K562 (cell line): ENCODE measurements at regions not wholly inside any gene's neighbourhood (a gene's known extent, or its start where the extent isn't known, plus 50 kb on each side); places are given as distances from the start of the nearest gene placed in this dataset.

Experiments used
- ATAC-seq: fragments of 200-7000 bp; cut with Tn5 transposase; 3 replicates; pipeline ENCODE4 v1.9.1; 2020; ENCODE audit warnings: moderate library complexity
- BruUV-seq: library from RNA; stranded (reverse); fragments of 400-500 nt; replicated peaks from 2 replicates; lab custom pipeline; 2021; lab: Mats Ljungman, UMichigan
- CTCF ChIA-PET: fragments of 300-600 bp; formaldehyde crosslinking; extraction: SDS; loops from one replicate; lab custom pipeline; 2021; ENCODE audit warnings: low intra/inter-chr PET ratio; lab: Yijun Ruan, JAX
- POLR2A ChIA-PET: fragments of 300-600, 350-650 bp; sonication (Branson Sonifier 250); formaldehyde crosslinking; extraction: SDS; loops from one replicate; lab custom pipeline; 2021; ENCODE audit warnings: antibody characterized with exemption, inconsistent platforms; lab: Yijun Ruan, JAX
- DNase-seq, 4 experiments: peaks; one replicate each; pipeline versions ENCODE4 v3.0.0 to v3.0.0-alpha.2; 2011 to 2018; ENCODE audit warnings: low spot score in 3 of 4, mixed read lengths in 3 of 4; ENCODE audit errors: extremely low read depth in 1 of 4
- FAIRE-seq: peaks from 2 replicates; lab custom pipeline; 2011; peaks lifted over from hg19 to GRCh38; lab: Jason Lieb, UNC
- H2AFZ ChIP-seq: 2 replicates; pipeline ENCODE4 v1.6.0; 2011; ENCODE audit warnings: low read depth, low read length, control low read depth, inconsistent platforms
- H3K27ac ChIP-seq: fragments of 200-600 bp; 3 replicates; pipeline ENCODE4 v1.8.0; 2011; ENCODE audit warnings: low read depth, mild to moderate bottlenecking, control low read depth, inconsistent platforms, low read length, moderate library complexity, mixed read lengths; ENCODE audit errors: extremely low read depth
- H3K27me3 ChIP-seq, 2 experiments: fragments of 300-600 bp in 1 of 2; 2 replicates in 1 of 2; 3 replicates in 1 of 2; pipeline versions ENCODE4 v1.6.0 to v1.8.0; 2011; ENCODE audit warnings: inconsistent platforms in 2 of 2, low read length in 2 of 2, mild to moderate bottlenecking in 1 of 2, mixed read lengths in 1 of 2, moderate library complexity in 1 of 2; ENCODE audit not compliant: control insufficient read depth in 2 of 2, insufficient read depth in 2 of 2
- H3K36me3 ChIP-seq: fragments of 300-600 bp; 3 replicates; pipeline ENCODE4 v1.8.0; 2011; ENCODE audit warnings: mild to moderate bottlenecking, low read length, inconsistent platforms; ENCODE audit not compliant: control insufficient read depth, insufficient read depth
- H3K4me1 ChIP-seq, 2 experiments: fragments of 200-600 bp in 1 of 2; replicated peaks in 1 of 2; 2 replicates in 1 of 2; 3 replicates in 1 of 2; pipeline versions ENCODE4 v1.5.1 to v1.8.0; 2011; ENCODE audit warnings: inconsistent platforms in 2 of 2, low read length in 2 of 2, mild to moderate bottlenecking in 1 of 2, mixed read lengths in 1 of 2, moderate library complexity in 1 of 2; ENCODE audit not compliant: control insufficient read depth in 2 of 2, insufficient read depth in 2 of 2
- H3K4me2 ChIP-seq: 2 replicates; pipeline ENCODE4 v1.6.1; 2011; ENCODE audit warnings: low read length, control low read depth, inconsistent platforms, mixed read lengths; ENCODE audit not compliant: insufficient read depth
- H3K4me3 ChIP-seq: fragments of 200-600 bp; sonication (generic), shearing (Covaris generic); 2 replicates; pipeline ENCODE4 v1.5.1; 2016; ENCODE audit warnings: control low read depth, inconsistent platforms
- H3K79me2 ChIP-seq: fragments of 200-600 bp; 3 replicates; pipeline ENCODE4 v1.8.0; 2011; ENCODE audit warnings: low read length, inconsistent platforms; ENCODE audit not compliant: control insufficient read depth, insufficient read depth
- H3K9ac ChIP-seq, 2 experiments: 2 replicates each; pipeline versions ENCODE4 v1.6.0 to v1.6.1; 2011; ENCODE audit warnings: low read depth in 2 of 2, low read length in 2 of 2, control low read depth in 1 of 2, inconsistent platforms in 1 of 2, mild to moderate bottlenecking in 1 of 2, mixed read lengths in 1 of 2; ENCODE audit not compliant: insufficient read depth in 1 of 2
- H3K9me1 ChIP-seq: one replicate; pipeline ENCODE4 v1.6.0; 2011; ENCODE audit warnings: inconsistent platforms, mild to moderate bottlenecking, low read length, moderate library complexity; ENCODE audit not compliant: control insufficient read depth, insufficient read depth
- H3K9me3 ChIP-seq: replicated peaks from 2 replicates; pipeline ENCODE4 v1.5.1; 2011; ENCODE audit warnings: low read depth, low read length, inconsistent platforms; ENCODE audit not compliant: control insufficient read depth, insufficient read depth
- H4K20me1 ChIP-seq: replicated peaks from 2 replicates; pipeline ENCODE4 v1.6.1; 2011; ENCODE audit warnings: low read length, inconsistent platforms, mixed read lengths; ENCODE audit not compliant: control insufficient read depth, insufficient read depth
- CCAR2 ChIP-seq: fragments of 200-400 bp; formaldehyde crosslinking; IDR thresholded peaks from 2 replicates; pipeline ENCODE4 v1.6.1; 2017; ENCODE audit warnings: mild to moderate bottlenecking, low read depth, low read length
- CEBPG ChIP-seq, 3 experiments: fragments of 200-800 bp in 1 of 3; sonication (Bioruptor generic) in 1 of 3; sonication (generic) in 1 of 3; formaldehyde crosslinking in 1 of 3; IDR thresholded peaks in 2 of 3; conservative IDR thresholded peaks in 1 of 3; 2 replicates each; pipeline versions ENCODE4 v1.6.1 to v1.8.0; 2016 to 2022; ENCODE audit warnings: missing compliant biosample characterization in 2 of 3, missing genetic modification characterization in 2 of 3, mild to moderate bottlenecking in 1 of 3, missing genetic modification reagents in 1 of 3
- CREM ChIP-seq: IDR thresholded peaks from 2 replicates; pipeline ENCODE4 v1.6.1; 2014; ENCODE audit warnings: antibody characterized with exemption, low read depth
- GABPA ChIP-seq: fragments of 200-800 bp; sonication (Bioruptor generic); conservative IDR thresholded peaks from 2 replicates; pipeline ENCODE4 v1.6.1; 2016; ENCODE audit warnings: low read depth, missing genetic modification characterization, missing compliant biosample characterization
- JUND ChIP-seq, 2 experiments: IDR thresholded peaks; 2 replicates in 1 of 2; 3 replicates in 1 of 2; pipeline ENCODE4 v1.6.1; 2011; ENCODE audit warnings: borderline replicate concordance in 2 of 2, low read depth in 2 of 2, low read length in 2 of 2, improper control_type of control experiment in 1 of 2, missing biosample characterization in 1 of 2, missing genetic modification characterization in 1 of 2, missing genetic modification reagents in 1 of 2
- MED1 ChIP-seq: sonication (generic); formaldehyde crosslinking; IDR thresholded peaks from 2 replicates; pipeline ENCODE4 v1.8.1; 2023; ENCODE audit warnings: missing genetic modification reagents, borderline replicate concordance
- TCF7L2 ChIP-seq: fragments of 150-350 bp; IDR thresholded peaks from 2 replicates; pipeline ENCODE4 v1.6.1; 2016; ENCODE audit warnings: low read depth, mild to moderate bottlenecking, low read length, moderate library complexity
- WGBS: fragments of 100-300 bp; shearing (Covaris generic); methylation state at CpG from one replicate; pipeline ENCODE4 v1.1.6; 2016; ENCODE audit warnings: low coverage, mixed read lengths; ENCODE audit not compliant: insufficient coverage; ENCODE audit errors: missing lambda C conversion rate; 5-methylcytosine and 5-hydroxymethylcytosine counted together
- in situ Hi-C: fragments of 300-500 bp; cut with MboI; formaldehyde crosslinking; loops from 4 replicates; pipeline ENCODE4 v1.15.0; 2018; ENCODE audit warnings: inconsistent platforms, mixed read lengths
- intact Hi-C: fragments of 100-400 bp; cut with micrococcal nuclease; formaldehyde crosslinking; loops from 2 replicates; pipeline ENCODE4 v1.14.2; 2022
- TF ChIP-seq, protein P1 (sequence below): sonication (generic); formaldehyde crosslinking; IDR thresholded peaks from 2 replicates; pipeline ENCODE4 v1.9.0; 2022; ENCODE audit warnings: mild to moderate bottlenecking, missing genetic modification reagents
- TF ChIP-seq, protein P2 (sequence below): fragments of 450-650 bp; IDR thresholded peaks from 2 replicates; pipeline ENCODE4 v1.6.1; 2016; ENCODE audit warnings: borderline replicate concordance
- TF ChIP-seq, protein P3 (sequence below): fragments of 250-450 bp; sonication (Bioruptor Pico); IDR thresholded peaks from 2 replicates; pipeline ENCODE4 v1.9.0; 2021; ENCODE audit warnings: mild to moderate bottlenecking

GRCh38 chr11:127971448-127971847 is 615.9 kb downstream of the ETS1 start:
- DNase-seq (no peak), FAIRE-seq (no peak), ATAC-seq (no peak)
- Histone ChIP-seq H3K36me3 (no peaks in the 10 kb centered on the region), H3K4me3 (no peak overlapping the region), H3K9me3 (no peaks in the 10 kb centered on the region), H4K20me1 (no peaks in the 10 kb centered on the region), H3K9me1 (no peaks in the 10 kb centered on the region), H3K27ac (no peak overlapping the region), H3K79me2 (no peaks in the 10 kb centered on the region), H3K4me1 (no peaks in the 10 kb centered on the region), H3K4me2 (no peak overlapping the region), H3K9ac (no peak overlapping the region), H3K27me3 (no peaks in the 10 kb centered on the region), H2AFZ (no peak overlapping the region)
- BruUV-seq: no TSS peak
- intact Hi-C loops: no loop called here
- no peak for TF ChIP-seq GABPA (tag)
- no peak for TF ChIP-seq CEBPG (CRISPR knock-in tag; IDR thresholded peaks at IDR 0.05)
- TF ChIP-seq CEBPG (tag; conservative IDR thresholded peaks at IDR 0.05 in 1 of 2, IDR thresholded peaks at IDR 0.05 in 1 of 2): 0 out of 4 replicates have a peak, but pooled peaks of 1 of the 2 experiments have one; percentile 19
- in situ Hi-C loops: no loop called here
- ChIA-PET CTCF (interaction anchor here (0.6 kb wide), 1 partner anchor 79 kb away, joined by 4 read pairs; no protein-coding TSS in a partner anchor), POLR2A (no interaction called here)
- WGBS: 3% methylated on average over 5 of the region's 5 CpGs

DNA sequence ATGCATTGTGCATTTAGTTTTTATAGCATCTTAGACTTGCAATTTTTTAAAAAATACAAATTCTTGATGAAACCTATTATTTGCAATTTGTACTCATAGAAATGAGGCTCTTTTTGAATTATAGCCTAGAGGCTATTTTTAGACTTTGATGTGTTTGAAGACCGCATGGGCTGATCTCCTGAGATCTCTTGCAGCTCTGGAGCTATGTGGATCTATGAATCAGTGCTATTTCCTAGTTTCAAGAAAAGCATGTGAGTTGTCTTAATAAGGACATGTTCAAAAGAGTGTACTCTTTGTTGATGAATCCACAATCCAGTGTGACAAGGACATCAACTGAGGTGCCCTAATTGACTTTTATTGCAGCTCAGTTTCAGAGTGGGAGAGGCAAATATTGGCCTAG is 620.5 kb downstream of the ETS1 start:
- H3K27ac ChIP-seq: no peak overlapping the region
- intact Hi-C loops (no loop called here), in situ Hi-C loops (no loop called here)
- ChIA-PET CTCF (no interaction called here), POLR2A (no interaction called here)
- no peaks in the 10 kb centered on the region for H4K20me1 ChIP-seq
- H3K79me2 ChIP-seq: no peaks in the 10 kb centered on the region
- H3K4me3 ChIP-seq: no peak overlapping the region
- no peaks in the 10 kb centered on the region for H3K9me3 ChIP-seq
- DNase-seq (no peak), ATAC-seq (no peak), FAIRE-seq (no peak)
- H3K9ac ChIP-seq: no peak overlapping the region
- no peaks in the 10 kb centered on the region for H3K27me3 ChIP-seq
- no peak overlapping the region for H3K4me2 ChIP-seq
- WGBS: 0% methylated on average over 1 of the region's 1 CpG
- no peaks in the 10 kb centered on the region for H3K9me1 ChIP-seq
- no peaks in the 10 kb centered on the region for H3K4me1 ChIP-seq
- no peaks in the 10 kb centered on the region for H3K36me3 ChIP-seq
- no peak overlapping the region for H2AFZ ChIP-seq
- BruUV-seq: no TSS peak
- TF ChIP-seq JUND (IDR thresholded peaks at IDR 0.05; ENCODE audit: borderline replicate concordance, low read depth, low read length) (no peak), JUND (tag; IDR thresholded peaks at IDR 0.05; ENCODE audit: borderline replicate concordance, low read depth, low read length) (no peak), MED1 (no peak), TCF7L2 (no peak), CCAR2 (no peak), CREM (no peak)
- TF ChIP-seq, protein P1, sequence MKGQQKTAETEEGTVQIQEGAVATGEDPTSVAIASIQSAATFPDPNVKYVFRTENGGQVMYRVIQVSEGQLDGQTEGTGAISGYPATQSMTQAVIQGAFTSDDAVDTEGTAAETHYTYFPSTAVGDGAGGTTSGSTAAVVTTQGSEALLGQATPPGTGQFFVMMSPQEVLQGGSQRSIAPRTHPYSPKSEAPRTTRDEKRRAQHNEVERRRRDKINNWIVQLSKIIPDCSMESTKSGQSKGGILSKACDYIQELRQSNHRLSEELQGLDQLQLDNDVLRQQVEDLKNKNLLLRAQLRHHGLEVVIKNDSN (CRISPR knock-in tag): no peak
- TF ChIP-seq, protein P2, sequence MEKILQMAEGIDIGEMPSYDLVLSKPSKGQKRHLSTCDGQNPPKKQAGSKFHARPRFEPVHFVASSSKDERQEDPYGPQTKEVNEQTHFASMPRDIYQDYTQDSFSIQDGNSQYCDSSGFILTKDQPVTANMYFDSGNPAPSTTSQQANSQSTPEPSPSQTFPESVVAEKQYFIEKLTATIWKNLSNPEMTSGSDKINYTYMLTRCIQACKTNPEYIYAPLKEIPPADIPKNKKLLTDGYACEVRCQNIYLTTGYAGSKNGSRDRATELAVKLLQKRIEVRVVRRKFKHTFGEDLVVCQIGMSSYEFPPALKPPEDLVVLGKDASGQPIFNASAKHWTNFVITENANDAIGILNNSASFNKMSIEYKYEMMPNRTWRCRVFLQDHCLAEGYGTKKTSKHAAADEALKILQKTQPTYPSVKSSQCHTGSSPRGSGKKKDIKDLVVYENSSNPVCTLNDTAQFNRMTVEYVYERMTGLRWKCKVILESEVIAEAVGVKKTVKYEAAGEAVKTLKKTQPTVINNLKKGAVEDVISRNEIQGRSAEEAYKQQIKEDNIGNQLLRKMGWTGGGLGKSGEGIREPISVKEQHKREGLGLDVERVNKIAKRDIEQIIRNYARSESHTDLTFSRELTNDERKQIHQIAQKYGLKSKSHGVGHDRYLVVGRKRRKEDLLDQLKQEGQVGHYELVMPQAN: no peak
- TF ChIP-seq, protein P3, sequence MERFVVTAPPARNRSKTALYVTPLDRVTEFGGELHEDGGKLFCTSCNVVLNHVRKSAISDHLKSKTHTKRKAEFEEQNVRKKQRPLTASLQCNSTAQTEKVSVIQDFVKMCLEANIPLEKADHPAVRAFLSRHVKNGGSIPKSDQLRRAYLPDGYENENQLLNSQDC (CRISPR knock-in tag): no peak
